GM21367 (cell line): ENCODE measurements at regions not wholly inside any gene's neighbourhood (a gene's known extent, or its start where the extent isn't known, plus 50 kb on each side); places are given as distances from the start of the nearest gene placed in this dataset.

ENCODE experiments used
- ATAC-seq: cut with Tn5 transposase; IDR thresholded peaks from one replicate; pipeline ENCODE4 v1.9.1; 2021; ENCODE audit not compliant: unreplicated experiment

DNA sequence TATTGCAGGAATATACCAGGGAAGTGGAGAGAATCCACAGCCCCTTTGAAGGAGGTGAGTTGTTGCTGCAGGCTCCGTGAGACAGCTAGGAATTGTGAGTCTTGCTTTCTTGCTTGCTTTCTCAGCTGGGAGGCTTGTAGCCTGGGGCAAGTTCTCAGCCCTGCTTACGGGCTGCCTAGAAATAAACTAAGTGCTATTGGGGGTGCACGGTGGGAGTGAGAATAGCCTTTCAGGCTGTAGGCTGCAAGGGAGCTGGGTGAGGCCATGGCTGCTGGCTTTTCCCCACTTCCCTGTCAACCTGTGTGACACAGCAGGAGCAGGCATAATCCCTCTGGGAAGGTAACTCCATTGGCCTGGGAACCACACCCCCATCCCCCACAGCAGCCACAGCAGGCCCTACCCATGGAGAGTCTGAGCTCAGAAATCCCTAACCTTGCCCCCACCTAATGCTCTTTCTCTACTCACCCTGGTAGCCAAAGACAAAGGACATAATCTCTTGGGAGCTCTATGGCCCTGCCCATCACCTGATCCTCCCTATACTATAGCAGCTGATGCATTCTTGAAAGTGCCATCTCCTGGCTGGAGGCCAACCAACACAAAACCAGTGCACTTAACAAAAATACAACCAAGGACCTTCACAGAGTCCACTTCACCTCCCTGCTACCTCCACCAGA is 113.0 kb downstream of the MMRN1 start:
- no peak for ATAC-seq

DNA sequence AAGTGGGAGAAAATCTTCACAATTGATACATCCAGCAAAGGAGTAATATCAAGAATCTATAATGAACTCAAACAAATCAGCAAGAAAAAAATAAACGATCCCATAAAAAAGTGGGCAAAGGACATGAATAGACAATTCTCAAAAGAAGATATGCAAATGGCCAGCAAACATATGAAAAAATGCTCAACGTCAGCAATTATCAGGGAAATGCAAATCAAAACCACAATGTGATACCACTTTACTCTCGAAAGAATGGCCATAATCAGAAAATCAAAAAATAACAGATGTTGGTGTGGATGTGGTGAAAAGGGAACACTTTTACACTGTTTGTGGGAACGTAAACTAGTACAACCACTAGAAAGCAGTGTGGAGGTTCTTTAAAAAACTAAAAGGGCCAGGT is 114.3 kb upstream of the CCSER1 start:
- no peak for ATAC-seq

DNA sequence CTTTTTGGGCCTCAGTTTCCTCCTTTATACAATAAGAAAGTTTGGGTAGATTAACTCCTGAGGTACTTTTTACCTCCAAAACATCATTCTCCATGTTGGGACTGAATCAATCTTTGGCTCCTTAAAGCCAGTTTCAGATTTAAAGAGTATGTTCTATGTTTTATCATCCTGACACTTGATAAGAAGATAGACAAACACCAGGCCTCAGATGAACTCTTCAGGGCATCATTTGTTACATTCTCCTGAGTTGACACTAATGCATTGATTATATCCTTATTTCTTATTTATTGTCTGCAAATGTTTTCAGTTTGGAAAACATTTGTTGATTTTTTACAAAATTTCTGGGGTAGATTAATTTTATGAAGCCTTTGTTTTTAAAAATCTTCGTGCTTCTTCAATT is 102.7 kb upstream of the CCSER1 start:
- ATAC-seq = no peak

- ATAC-seq = no peak
Observed at GRCh38 chr4:90025248-90025647, 101.9 kb upstream of the CCSER1 start.

DNA sequence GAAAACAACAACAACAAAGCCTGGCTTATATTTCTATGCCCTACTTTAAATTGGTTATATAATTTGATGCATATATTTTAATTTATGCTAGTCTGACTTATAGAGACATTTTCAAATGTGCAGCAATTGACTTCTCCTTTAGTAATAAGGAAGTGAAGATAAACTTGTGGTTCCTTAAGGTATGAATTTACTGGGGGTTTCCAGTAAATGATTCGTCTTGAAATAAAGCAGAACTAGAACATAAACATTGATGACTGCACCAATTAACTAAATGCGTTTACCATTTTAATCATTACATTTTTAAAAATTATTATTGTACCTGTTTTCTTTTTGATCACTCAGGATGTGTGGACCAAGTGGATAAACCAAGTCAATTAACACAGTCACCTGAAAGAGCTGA is 99.6 kb upstream of the CCSER1 start:
- peak; percentile 92 for ATAC-seq

DNA sequence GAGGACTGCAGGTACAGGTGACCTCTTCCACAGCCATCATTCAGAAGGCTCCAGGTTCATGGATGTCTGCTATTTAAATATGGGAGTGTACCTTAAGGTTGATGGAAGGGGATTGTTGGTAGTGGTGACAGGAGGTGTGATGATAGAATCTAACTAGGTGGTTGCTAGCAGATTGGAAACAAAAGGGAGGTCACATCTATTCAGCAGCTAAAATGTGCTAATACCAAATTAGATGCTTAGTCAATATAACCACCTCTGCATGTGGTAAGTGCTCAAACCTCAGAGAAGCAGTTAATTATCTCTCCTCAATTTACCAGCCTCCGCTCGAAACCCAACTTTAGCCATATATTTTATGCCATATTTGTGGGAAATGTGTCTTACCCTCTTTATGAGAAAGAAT is 98.7 kb upstream of the CCSER1 start:
- no peak for ATAC-seq

- ATAC-seq = no peak
Observed at GRCh38 chr4:90030202-90030601, 97.0 kb upstream of the CCSER1 start.

GRCh38 chr4:90030953-90031352 is 96.2 kb upstream of the CCSER1 start:
- no peak for ATAC-seq

GRCh38 chr4:90039122-90039521 is 88.1 kb upstream of the CCSER1 start:
- ATAC-seq = no peak

GRCh38 chr4:90051999-90052398 is 75.2 kb upstream of the CCSER1 start:
- no peak for ATAC-seq

DNA sequence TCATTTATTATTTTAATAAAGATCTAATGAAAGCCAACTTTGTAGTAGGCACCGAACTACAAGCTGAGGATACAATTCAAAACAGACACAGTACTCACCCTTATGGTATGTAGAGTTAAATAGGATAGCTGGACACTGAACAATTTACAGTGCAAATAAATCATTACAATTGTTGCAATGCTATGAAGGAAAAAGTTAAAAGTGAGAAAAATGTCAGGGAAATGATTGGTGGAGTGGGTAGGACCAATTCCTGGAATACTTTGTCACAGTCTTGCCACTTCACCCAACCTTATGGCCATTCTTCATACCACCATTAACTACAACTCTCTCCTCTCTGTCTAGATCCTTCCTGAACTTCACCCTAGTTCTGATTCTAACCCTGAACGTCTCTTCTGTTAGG is 70.1 kb upstream of the CCSER1 start:
- no peak for ATAC-seq

- no peak for ATAC-seq
Observed at GRCh38 chr4:90060039-90060438, 67.2 kb upstream of the CCSER1 start.

DNA sequence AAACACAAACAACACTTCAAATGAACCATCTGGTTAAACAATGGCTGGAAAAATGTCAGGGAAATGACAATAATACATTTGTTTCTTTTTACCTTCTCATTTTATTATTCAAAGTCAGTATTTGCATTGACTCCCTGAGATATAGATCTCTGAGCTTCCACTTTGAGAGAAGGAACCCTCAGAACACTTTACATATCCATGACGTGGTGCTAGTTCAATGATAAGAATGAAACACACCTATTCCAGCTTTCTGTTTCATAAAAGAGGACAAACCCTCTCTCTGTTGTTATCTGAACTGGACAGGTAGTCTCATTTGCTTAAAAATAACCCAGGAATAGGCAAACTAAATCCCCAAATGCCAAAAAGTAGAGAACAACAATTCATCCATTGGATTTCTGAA is 65.3 kb upstream of the CCSER1 start:
- no peak for ATAC-seq

GRCh38 chr4:90064196-90064595 is 63.0 kb upstream of the CCSER1 start:
- no peak for ATAC-seq

DNA sequence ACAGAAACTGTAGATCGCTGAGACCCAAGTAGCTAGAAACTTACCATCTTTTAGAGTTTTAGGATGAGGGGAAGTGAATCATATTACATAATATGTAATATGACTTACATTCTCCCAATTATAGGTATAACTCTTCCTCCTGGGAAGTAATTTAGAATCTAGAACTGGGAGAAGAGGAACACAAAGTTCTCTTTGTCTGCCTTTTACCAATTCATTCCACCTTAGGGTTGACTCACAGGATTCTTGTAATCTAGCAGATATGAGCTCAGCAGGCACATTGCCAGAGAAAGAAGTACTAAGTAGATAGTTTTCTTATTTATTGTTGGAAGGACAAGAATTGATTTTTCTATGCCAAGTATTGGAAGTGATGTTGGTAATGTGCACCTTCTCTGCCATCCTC is 58.0 kb upstream of the CCSER1 start:
- no peak for ATAC-seq

DNA sequence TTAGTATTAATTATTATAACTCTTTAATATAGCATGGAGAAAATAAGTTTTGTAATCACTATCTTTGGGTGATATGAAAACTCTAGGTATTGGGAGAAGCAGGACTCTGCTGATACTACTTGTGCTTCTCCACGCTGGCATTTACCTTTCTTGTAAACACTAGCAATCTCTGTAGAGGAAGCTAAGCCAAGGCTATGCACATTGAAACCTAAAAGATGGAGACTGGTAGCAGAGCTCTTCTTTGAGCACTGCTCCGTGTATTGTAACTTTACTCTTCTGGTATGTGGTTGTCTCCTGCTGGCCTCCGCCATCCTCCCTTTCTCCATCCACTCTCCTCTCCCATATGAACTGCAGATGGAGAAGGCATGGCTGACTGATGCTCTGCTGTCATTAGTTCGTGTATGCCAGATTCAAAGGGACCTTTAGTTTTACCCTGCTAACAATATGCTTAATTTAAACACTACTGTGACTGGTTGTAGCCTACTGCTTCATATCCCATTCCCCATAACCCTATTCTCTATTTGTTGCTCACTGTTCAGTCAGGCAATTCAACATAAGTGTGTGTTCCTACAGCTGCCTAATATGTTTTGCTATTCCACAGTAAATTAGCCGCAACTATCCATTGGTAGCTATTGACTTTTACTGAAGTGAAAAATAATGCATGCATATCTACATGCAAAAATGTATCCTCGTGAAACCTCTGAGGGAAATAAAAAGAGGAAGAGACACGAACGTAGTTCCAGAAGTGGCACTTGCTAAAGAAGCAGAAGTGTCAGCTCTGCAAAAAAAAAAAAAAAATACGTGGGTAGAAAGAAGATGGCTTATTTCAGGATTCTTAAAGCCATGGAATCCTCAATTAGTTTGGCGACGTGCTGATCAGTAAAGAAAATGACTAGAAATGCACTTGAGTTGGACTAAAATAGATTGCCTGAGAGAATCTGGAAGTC is 55.6 kb upstream of the CCSER1 start:
- ATAC-seq = no peak

- no peak for ATAC-seq
Observed at GRCh38 chr4:90074322-90074886, 52.8 kb upstream of the CCSER1 start.
